ENCODE measurements at regions not wholly inside any gene's neighbourhood (a gene's known extent, or its start where the extent isn't known, plus 50 kb on each side); places are given as distances from the start of the nearest gene placed in this dataset.

DNA sequence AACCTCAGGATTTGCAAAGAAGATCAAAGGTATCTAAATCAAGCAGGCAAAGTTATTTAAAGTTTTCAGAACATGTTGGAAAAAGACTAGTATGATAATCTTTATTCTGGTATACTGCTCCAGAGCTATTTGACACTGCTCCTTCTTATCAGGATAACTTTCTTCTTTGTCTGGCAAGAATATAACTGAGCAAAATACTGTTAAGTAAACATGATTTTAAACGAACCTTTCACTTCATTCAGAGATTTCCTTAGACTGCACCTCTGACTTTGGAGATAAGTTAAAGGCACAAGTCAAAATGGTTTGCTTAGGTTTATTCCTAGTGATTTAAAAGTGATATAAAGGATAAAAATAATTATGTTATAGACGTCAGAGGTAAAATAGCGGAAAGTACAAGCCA lies 103.9 kb upstream of the CCDC190 start:
- TF ChIP-seq POLR2A (IDR thresholded peaks at IDR 0.05): no peak
- TF ChIP-seq, protein P1, sequence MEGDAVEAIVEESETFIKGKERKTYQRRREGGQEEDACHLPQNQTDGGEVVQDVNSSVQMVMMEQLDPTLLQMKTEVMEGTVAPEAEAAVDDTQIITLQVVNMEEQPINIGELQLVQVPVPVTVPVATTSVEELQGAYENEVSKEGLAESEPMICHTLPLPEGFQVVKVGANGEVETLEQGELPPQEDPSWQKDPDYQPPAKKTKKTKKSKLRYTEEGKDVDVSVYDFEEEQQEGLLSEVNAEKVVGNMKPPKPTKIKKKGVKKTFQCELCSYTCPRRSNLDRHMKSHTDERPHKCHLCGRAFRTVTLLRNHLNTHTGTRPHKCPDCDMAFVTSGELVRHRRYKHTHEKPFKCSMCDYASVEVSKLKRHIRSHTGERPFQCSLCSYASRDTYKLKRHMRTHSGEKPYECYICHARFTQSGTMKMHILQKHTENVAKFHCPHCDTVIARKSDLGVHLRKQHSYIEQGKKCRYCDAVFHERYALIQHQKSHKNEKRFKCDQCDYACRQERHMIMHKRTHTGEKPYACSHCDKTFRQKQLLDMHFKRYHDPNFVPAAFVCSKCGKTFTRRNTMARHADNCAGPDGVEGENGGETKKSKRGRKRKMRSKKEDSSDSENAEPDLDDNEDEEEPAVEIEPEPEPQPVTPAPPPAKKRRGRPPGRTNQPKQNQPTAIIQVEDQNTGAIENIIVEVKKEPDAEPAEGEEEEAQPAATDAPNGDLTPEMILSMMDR (IDR thresholded peaks at IDR 0.05): no peak
- TF ChIP-seq EP300 (IDR thresholded peaks at IDR 0.05): no peak
